Natural killer cell (primary cell): ENCODE measurements at regions not wholly inside any gene's neighbourhood (a gene's known extent, or its start where the extent isn't known, plus 50 kb on each side); places are given as distances from the start of the nearest gene placed in this dataset.

Source experiments
- ATAC-seq, 3 donors: fragments of 150-1000 bp in 2 of 3; fragments of 200-7000 bp in 1 of 3; cut with Tn5 transposase; 1 replicate in 1 of 3; 2 replicates in 2 of 3; pipeline ENCODE4 v1.10.0; 2021; ENCODE audit warnings: mild to moderate bottlenecking in 2 of 3, moderate library complexity in 2 of 3
- DNase-seq, 2 donors: peaks; one replicate each; pipeline versions ENCODE4 v3.0.0 to v3.0.0-alpha.2; 2013 to 2021; ENCODE audit warnings: mixed read lengths in 1 of 2
- H3K27ac ChIP-seq: one replicate; pipeline ENCODE4 v1.5.1; 2013; ENCODE audit warnings: mild to moderate bottlenecking, low read length
- H3K27me3 ChIP-seq: one replicate; pipeline ENCODE4 v1.6.1; 2013; ENCODE audit warnings: low read length; ENCODE audit not compliant: control insufficient read depth, insufficient read depth
- H3K36me3 ChIP-seq: one replicate; pipeline ENCODE4 v1.6.1; 2013; ENCODE audit warnings: low read length; ENCODE audit not compliant: control insufficient read depth, insufficient read depth
- H3K4me1 ChIP-seq: one replicate; pipeline ENCODE4 v1.6.1; 2013; ENCODE audit warnings: low read length; ENCODE audit not compliant: control insufficient read depth, insufficient read depth
- H3K4me3 ChIP-seq: one replicate; pipeline ENCODE4 v1.5.1; 2013; ENCODE audit warnings: low read length
- H3K9me3 ChIP-seq: one replicate; pipeline ENCODE4 v1.6.1; 2013; ENCODE audit warnings: low read length; ENCODE audit not compliant: control insufficient read depth, insufficient read depth
- H3K27ac Mint-ChIP-seq, 2 donors: one replicate each; pipeline ENCODE4 v1.8.0; 2022; ENCODE audit warnings: mild to moderate bottlenecking in 2 of 2, mixed read lengths in 2 of 2, moderate library complexity in 1 of 2
- H3K27me3 Mint-ChIP-seq, 2 donors: one replicate each; pipeline ENCODE4 v1.8.0; 2022; ENCODE audit warnings: low read depth in 2 of 2, mixed read lengths in 2 of 2
- H3K36me3 Mint-ChIP-seq: one replicate; pipeline ENCODE4 v1.8.0; 2022; ENCODE audit warnings: mixed read lengths
- H3K4me1 Mint-ChIP-seq, 2 donors: one replicate each; pipeline ENCODE4 v1.8.0; 2022; ENCODE audit warnings: mixed read lengths in 2 of 2
- H3K4me3 Mint-ChIP-seq: one replicate; pipeline ENCODE4 v1.8.0; 2022; ENCODE audit warnings: mild to moderate bottlenecking, moderate library complexity, mixed read lengths
- H3K9me3 Mint-ChIP-seq, 2 donors: one replicate each; pipeline ENCODE4 v1.8.0; 2022; ENCODE audit warnings: mixed read lengths in 2 of 2
- CTCF ChIP-seq: fragments of 200-600 bp; IDR thresholded peaks from one replicate; pipeline ENCODE4 v1.8.0; 2022; ENCODE audit warnings: antibody characterized with exemption
- WGBS: methylation state at CpG from one replicate; pipeline ENCODE4 v1.1.7; 2013; ENCODE audit warnings: missing lambda C conversion rate; ENCODE audit not compliant: insufficient coverage; 5-methylcytosine and 5-hydroxymethylcytosine counted together
- intact Hi-C: fragments of 100-400 bp; cut with micrococcal nuclease; formaldehyde crosslinking; loops from one replicate; pipeline ENCODE4 v1.14.2; 2022

- Mint-ChIP-seq H3K27ac (no peak overlapping the region), H3K36me3 (no peaks in the 10 kb centered on the region), H3K4me1 (no peaks in the 10 kb centered on the region), H3K27me3 (peaks cover 0 to 6% of the 10 kb centered on the region in 2 donors), H3K4me3 (no peak overlapping the region), H3K9me3 (peaks cover 0 to 7% of the 10 kb centered on the region in 2 donors)
- Histone ChIP-seq H3K9me3 (no peaks in the 10 kb centered on the region), H3K36me3 (no peaks in the 10 kb centered on the region), H3K4me1 (no peaks in the 10 kb centered on the region), H3K27ac (no peak overlapping the region), H3K4me3 (no peak overlapping the region), H3K27me3 (no peaks in the 10 kb centered on the region)
- intact Hi-C loops: no loop called here
- 93% methylated on average over 3 of the region's 3 CpGs for WGBS
- no peak for ATAC-seq
- TF ChIP-seq CTCF: no peak
- no peak for DNase-seq
Observed at GRCh38 chr1:164384262-164384661, 174.7 kb upstream of the PBX1 start.

GRCh38 chr1:164417016-164417704, 141.8 kb upstream of the PBX1 start:
- DNase-seq (no peak), ATAC-seq (no peak)
- 69% methylated on average over 2 of the region's 2 CpGs for WGBS
- H3K4me3 ChIP-seq: no peak overlapping the region
- H3K27ac ChIP-seq: no peak overlapping the region
- H3K9me3 Mint-ChIP-seq: peaks cover 0 to 3% of the 10 kb centered on the region in 2 donors
- H3K27ac Mint-ChIP-seq: no peak overlapping the region
- no peaks in the 10 kb centered on the region for H3K36me3 ChIP-seq
- no peaks in the 10 kb centered on the region for H3K4me1 Mint-ChIP-seq
- TF ChIP-seq CTCF: no peak
- H3K27me3 Mint-ChIP-seq: peaks cover 0 to 19% of the 10 kb centered on the region in 2 donors
- H3K4me3 Mint-ChIP-seq: no peak overlapping the region
- no peaks in the 10 kb centered on the region for H3K9me3 ChIP-seq
- H3K27me3 ChIP-seq: no peaks in the 10 kb centered on the region
- no peaks in the 10 kb centered on the region for H3K4me1 ChIP-seq
- no peaks in the 10 kb centered on the region for H3K36me3 Mint-ChIP-seq
- intact Hi-C loops: no loop called here

GRCh38 chr1:164423136-164423535, 135.8 kb upstream of the PBX1 start:
- Histone ChIP-seq H3K36me3 (no peaks in the 10 kb centered on the region), H3K27ac (no peak overlapping the region), H3K4me1 (no peaks in the 10 kb centered on the region), H3K4me3 (no peak overlapping the region), H3K9me3 (no peaks in the 10 kb centered on the region), H3K27me3 (no peaks in the 10 kb centered on the region)
- H3K4me1 Mint-ChIP-seq: no peaks in the 10 kb centered on the region
- H3K27ac Mint-ChIP-seq: no peak overlapping the region
- DNase-seq: no peak
- H3K36me3 Mint-ChIP-seq: no peaks in the 10 kb centered on the region
- no peak for ATAC-seq
- intact Hi-C loops: no loop called here
- no peak overlapping the region for H3K4me3 Mint-ChIP-seq
- peaks cover 0 to 2% of the 10 kb centered on the region in 2 donors for H3K27me3 Mint-ChIP-seq
- no peaks in the 10 kb centered on the region for H3K9me3 Mint-ChIP-seq
- WGBS: 91% methylated on average over 1 of the region's 1 CpG
- TF ChIP-seq CTCF: no peak
